Iris pigment epithelial cell (primary cell): ENCODE measurements at regions not wholly inside any gene's neighbourhood (a gene's known extent, or its start where the extent isn't known, plus 50 kb on each side); places are given as distances from the start of the nearest gene placed in this dataset.

ENCODE experiments used
- DNase-seq: peaks from one replicate; pipeline ENCODE4 v3.0.0-alpha.2; 2011; ENCODE audit warnings: low read depth

GRCh38 chr11:42047637-42048555, 588.4 kb upstream of the LRRC4C start:
- no peak for DNase-seq

GRCh38 chr11:42049186-42049585, 589.7 kb upstream of the LRRC4C start:
- DNase-seq, result no peak

- DNase-seq, result no peak
Observed at GRCh38 chr11:42049650-42050049, 590.2 kb upstream of the LRRC4C start.

GRCh38 chr11:42054351-42054900, 595.0 kb upstream of the LRRC4C start:
- DNase-seq, result no peak

- no peak for DNase-seq
Observed at GRCh38 chr11:42055606-42056005, 596.2 kb upstream of the LRRC4C start.

- DNase-seq, result no peak
Observed at GRCh38 chr11:42058794-42059193, 599.3 kb upstream of the LRRC4C start.

GRCh38 chr11:42065199-42065598, 605.7 kb upstream of the LRRC4C start:
- no peak for DNase-seq

- no peak for DNase-seq
Observed at GRCh38 chr11:42066113-42066512, 606.7 kb upstream of the LRRC4C start.

GRCh38 chr11:42074306-42074705, 614.9 kb upstream of the LRRC4C start:
- no peak for DNase-seq

GRCh38 chr11:42075180-42075579, 615.7 kb upstream of the LRRC4C start:
- no peak for DNase-seq

GRCh38 chr11:42077794-42078193, 618.3 kb upstream of the LRRC4C start:
- DNase-seq, result no peak

- no peak for DNase-seq
Observed at GRCh38 chr11:42085736-42086135, 626.3 kb upstream of the LRRC4C start.

GRCh38 chr11:42093541-42093940, 634.1 kb upstream of the LRRC4C start:
- DNase-seq, result no peak

GRCh38 chr11:42098075-42098474, 638.6 kb upstream of the LRRC4C start:
- no peak for DNase-seq

- DNase-seq, result no peak
Observed at GRCh38 chr11:42112866-42113265, 653.4 kb upstream of the LRRC4C start.

GRCh38 chr11:42114927-42115326, 655.5 kb upstream of the LRRC4C start:
- DNase-seq, result no peak

GRCh38 chr11:42138454-42138853, 679.0 kb upstream of the LRRC4C start:
- DNase-seq, result no peak

GRCh38 chr11:42145311-42145710, 685.9 kb upstream of the LRRC4C start:
- DNase-seq, result no peak

GRCh38 chr11:42161886-42162285, 702.4 kb upstream of the LRRC4C start:
- no peak for DNase-seq

GRCh38 chr11:42169191-42169590, 709.7 kb upstream of the LRRC4C start:
- DNase-seq, result no peak

- DNase-seq, result no peak
Observed at GRCh38 chr11:42170601-42171000, 711.1 kb upstream of the LRRC4C start.

- no peak for DNase-seq
Observed at GRCh38 chr11:42171046-42171445, 711.6 kb upstream of the LRRC4C start.

GRCh38 chr11:42172441-42172840, 713.0 kb upstream of the LRRC4C start:
- no peak for DNase-seq

GRCh38 chr11:42175203-42175602, 715.8 kb upstream of the LRRC4C start:
- DNase-seq, result no peak
